KMS-11 (cell line): ENCODE measurements at regions not wholly inside any gene's neighbourhood (a gene's known extent, or its start where the extent isn't known, plus 50 kb on each side); places are given as distances from the start of the nearest gene placed in this dataset.
"Not testable (repeated sequence)": the region's sequence is repeated elsewhere in the genome, so short reads cannot be mapped to it uniquely, and the experiment has no call there.

Source experiments
- H2AFZ ChIP-seq: fragments of 200-600 bp; sonication (generic); 2 replicates; pipeline ENCODE4 v1.6.1; 2016; ENCODE audit warnings: antibody characterized with exemption, mixed run types, low read depth
- H3K27ac ChIP-seq: fragments of 200-600 bp; sonication (generic); 2 replicates; pipeline ENCODE4 v1.6.1; 2016; ENCODE audit warnings: mild to moderate bottlenecking, mixed run types
- H3K27me3 ChIP-seq: fragments of 200-600 bp; sonication (generic); 2 replicates; pipeline ENCODE4 v1.6.1; 2017; ENCODE audit warnings: mild to moderate bottlenecking, low read depth, mixed run types, moderate library complexity; ENCODE audit not compliant: insufficient read depth
- H3K36me3 ChIP-seq: fragments of 200-600 bp; sonication (generic); 2 replicates; pipeline ENCODE4 v1.6.1; 2017; ENCODE audit warnings: mild to moderate bottlenecking, mixed run types; ENCODE audit not compliant: insufficient read depth
- H3K4me1 ChIP-seq: fragments of 200-600 bp; sonication (generic); 2 replicates; pipeline ENCODE4 v1.6.1; 2016; ENCODE audit warnings: mild to moderate bottlenecking, low read depth, mixed run types; ENCODE audit not compliant: poor library complexity, severe bottlenecking
- H3K4me2 ChIP-seq: fragments of 200-600 bp; sonication (generic); 2 replicates; pipeline ENCODE4 v1.7.0; 2016; ENCODE audit warnings: mild to moderate bottlenecking, mixed run types
- H3K4me3 ChIP-seq: fragments of 200-600 bp; sonication (generic); IDR thresholded peaks from 2 replicates; pipeline ENCODE4 v1.6.1; 2017; ENCODE audit warnings: low read depth, low read length, mixed read lengths; ENCODE audit not compliant: insufficient read depth
- H3K79me2 ChIP-seq: fragments of 200-600 bp; sonication (generic); 2 replicates; pipeline ENCODE4 v1.6.1; 2016; ENCODE audit warnings: low read depth, mixed run types; ENCODE audit not compliant: insufficient read depth
- H3K9ac ChIP-seq: fragments of 200-600 bp; sonication (generic); 2 replicates; pipeline ENCODE4 v1.6.1; 2016; ENCODE audit warnings: mild to moderate bottlenecking, mixed run types
- H4K20me1 ChIP-seq: fragments of 200-600 bp; sonication (generic); 2 replicates; pipeline ENCODE4 v1.6.1; 2016; ENCODE audit warnings: mild to moderate bottlenecking, mixed run types; ENCODE audit not compliant: insufficient read depth
- TF ChIP-seq, protein P1 (sequence below): fragments of 200-600 bp; sonication (generic); conservative IDR thresholded peaks from 2 replicates; pipeline ENCODE4 v1.6.1; 2017; ENCODE audit warnings: low read depth, mild to moderate bottlenecking, antibody characterized with exemption, low read length, moderate library complexity, mixed read lengths

DNA sequence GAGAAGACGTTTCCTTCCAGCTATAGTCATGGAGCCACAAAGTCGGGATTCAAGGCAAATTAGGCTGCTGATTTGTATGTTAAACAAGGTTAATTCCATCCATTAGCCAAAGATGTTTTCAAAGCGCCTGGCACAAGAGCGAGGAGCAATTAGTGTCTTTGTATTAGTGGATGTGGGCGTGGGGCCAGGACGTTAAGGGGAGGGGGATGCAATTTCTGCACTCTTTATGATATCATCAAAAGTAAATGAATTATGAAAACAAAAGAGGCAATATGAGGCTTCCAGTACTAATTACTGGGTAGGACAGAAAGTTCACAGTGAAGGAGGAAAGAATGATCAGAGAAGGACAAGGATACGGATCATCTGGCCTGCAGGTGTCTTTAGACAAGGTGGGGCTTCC lies 230.9 kb upstream of the MSX2 start:
- Histone ChIP-seq H3K4me2 (no peak overlapping the region), H3K36me3 (no peaks in the 10 kb centered on the region), H3K27ac (no peak overlapping the region), H4K20me1 (no peaks in the 10 kb centered on the region), H3K9ac (no peak overlapping the region), H3K4me1 (no peaks in the 10 kb centered on the region), H3K27me3 (no peaks in the 10 kb centered on the region), H3K4me3 (no peak overlapping the region), H3K79me2 (no peaks in the 10 kb centered on the region), H2AFZ (no peak overlapping the region)
- TF ChIP-seq, protein P1, sequence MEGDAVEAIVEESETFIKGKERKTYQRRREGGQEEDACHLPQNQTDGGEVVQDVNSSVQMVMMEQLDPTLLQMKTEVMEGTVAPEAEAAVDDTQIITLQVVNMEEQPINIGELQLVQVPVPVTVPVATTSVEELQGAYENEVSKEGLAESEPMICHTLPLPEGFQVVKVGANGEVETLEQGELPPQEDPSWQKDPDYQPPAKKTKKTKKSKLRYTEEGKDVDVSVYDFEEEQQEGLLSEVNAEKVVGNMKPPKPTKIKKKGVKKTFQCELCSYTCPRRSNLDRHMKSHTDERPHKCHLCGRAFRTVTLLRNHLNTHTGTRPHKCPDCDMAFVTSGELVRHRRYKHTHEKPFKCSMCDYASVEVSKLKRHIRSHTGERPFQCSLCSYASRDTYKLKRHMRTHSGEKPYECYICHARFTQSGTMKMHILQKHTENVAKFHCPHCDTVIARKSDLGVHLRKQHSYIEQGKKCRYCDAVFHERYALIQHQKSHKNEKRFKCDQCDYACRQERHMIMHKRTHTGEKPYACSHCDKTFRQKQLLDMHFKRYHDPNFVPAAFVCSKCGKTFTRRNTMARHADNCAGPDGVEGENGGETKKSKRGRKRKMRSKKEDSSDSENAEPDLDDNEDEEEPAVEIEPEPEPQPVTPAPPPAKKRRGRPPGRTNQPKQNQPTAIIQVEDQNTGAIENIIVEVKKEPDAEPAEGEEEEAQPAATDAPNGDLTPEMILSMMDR = no peak

DNA sequence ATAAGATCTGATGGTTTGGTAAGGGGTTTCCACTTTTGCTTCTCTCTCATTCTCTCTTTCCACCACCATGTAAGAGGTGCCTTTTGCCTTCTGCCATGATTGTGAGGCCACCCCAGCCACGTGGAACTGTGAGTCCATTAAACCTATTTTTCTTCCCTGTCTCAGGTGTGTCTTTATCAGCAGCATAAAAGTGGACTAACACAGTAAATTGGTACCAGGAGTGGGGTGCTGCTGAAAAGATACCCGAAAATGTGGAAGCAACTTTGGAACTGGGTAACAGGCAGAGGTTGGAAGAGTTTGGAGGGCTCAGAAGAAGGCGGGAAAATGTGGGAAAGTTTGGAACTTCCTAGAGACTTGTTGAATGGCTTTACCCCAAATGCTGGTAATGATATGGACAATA lies 226.4 kb upstream of the MSX2 start:
- H4K20me1 ChIP-seq, H3K79me2 ChIP-seq, H3K36me3 ChIP-seq, H2AFZ ChIP-seq, H3K4me3 ChIP-seq, H3K27ac ChIP-seq, H3K4me2 ChIP-seq, H3K9ac ChIP-seq, H3K4me1 ChIP-seq, H3K27me3 ChIP-seq: not testable (repeated sequence)

DNA sequence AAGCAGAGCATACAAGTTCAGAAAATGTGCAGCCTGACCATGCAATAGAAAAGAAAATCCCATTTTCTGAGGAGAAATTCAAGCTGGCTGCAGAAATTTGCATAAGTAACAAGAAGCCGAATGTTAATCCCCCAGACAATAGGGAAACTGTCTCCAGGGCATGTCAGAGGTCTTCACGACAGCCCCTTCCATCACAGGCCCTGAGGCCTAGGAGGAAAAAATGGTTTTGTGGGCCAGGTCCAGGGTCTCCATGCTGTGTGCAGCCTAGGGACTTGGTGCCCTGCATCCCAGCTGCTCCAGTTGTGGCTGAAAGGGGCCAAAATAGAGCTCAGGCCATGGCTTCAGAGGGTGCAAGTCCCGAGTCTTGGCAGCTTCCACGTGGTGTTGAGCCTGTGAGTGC lies 225.8 kb upstream of the MSX2 start:
- H3K36me3 ChIP-seq, H3K9ac ChIP-seq, H3K4me1 ChIP-seq, H3K27ac ChIP-seq, H3K79me2 ChIP-seq, H3K27me3 ChIP-seq, H3K4me3 ChIP-seq, H4K20me1 ChIP-seq, H2AFZ ChIP-seq, H3K4me2 ChIP-seq: not testable (repeated sequence)

DNA sequence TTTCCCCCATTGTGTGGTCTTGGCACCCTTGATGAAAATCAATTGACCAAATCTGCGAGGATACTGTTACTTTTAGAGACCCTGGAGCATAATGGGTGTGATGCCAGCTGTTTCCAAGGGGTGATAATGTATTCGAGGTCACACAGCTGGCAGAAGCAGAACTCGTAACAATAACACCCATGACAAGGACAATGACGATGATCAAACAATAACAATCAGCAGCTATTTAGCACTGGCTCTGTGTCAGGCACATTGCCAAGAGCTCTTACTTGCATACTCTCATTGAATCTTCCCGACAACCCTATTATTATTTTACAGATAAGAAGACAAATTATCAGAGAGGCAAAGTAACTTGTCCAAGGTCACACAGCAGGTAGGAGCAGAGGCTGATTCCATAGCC lies 223.7 kb upstream of the MSX2 start:
- TF ChIP-seq, protein P1 = no peak
- Histone ChIP-seq H3K27ac (no peak overlapping the region), H3K4me3 (no peak overlapping the region), H4K20me1 (no peaks in the 10 kb centered on the region), H3K79me2 (no peaks in the 10 kb centered on the region), H2AFZ (no peak overlapping the region), H3K4me1 (no peaks in the 10 kb centered on the region), H3K4me2 (no peak overlapping the region), H3K9ac (no peak overlapping the region), H3K27me3 (no peaks in the 10 kb centered on the region), H3K36me3 (no peaks in the 10 kb centered on the region)

DNA sequence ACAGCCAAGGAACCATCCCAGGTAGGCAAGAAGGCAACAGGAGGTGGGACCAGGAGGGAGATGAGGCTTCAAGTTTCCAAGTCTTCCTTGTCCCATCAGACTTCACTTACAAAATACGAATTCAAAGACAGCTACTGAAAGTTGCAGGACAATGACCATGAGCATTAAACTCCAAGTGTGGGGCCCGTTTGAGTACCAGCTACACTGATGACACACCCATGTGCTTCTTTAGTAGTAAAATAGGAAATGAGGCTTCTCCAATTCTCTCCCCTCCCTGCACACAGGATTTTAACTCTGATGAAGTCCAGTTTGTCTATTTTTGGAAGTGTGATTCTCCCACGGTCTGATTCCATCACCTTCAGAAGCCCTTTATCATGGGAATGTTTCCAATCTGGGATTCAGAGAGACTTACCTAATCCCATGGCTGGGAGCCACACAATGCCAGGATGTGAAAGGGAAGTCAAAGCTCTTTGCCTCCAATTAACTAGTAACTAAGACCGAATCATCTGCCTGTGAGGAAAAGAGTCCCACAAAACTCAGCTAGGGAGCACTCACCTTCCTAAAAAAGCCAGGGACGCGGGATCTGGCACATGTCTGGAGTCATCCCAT lies 222.8 kb upstream of the MSX2 start:
- Histone ChIP-seq H3K27ac (no peak overlapping the region), H3K9ac (no peak overlapping the region), H2AFZ (no peak overlapping the region), H3K36me3 (no peaks in the 10 kb centered on the region), H3K4me2 (no peak overlapping the region), H4K20me1 (no peaks in the 10 kb centered on the region), H3K79me2 (no peaks in the 10 kb centered on the region), H3K4me1 (no peaks in the 10 kb centered on the region), H3K27me3 (no peaks in the 10 kb centered on the region), H3K4me3 (no peak overlapping the region)
- TF ChIP-seq, protein P1 = no peak
